Inferior parietal cortex (tissue), 1 donor: ENCODE measurements at regions not wholly inside any gene's neighbourhood (a gene's known extent, or its start where the extent isn't known, plus 50 kb on each side); places are given as distances from the start of the nearest gene placed in this dataset.
"Not testable (repeated sequence)": the region's sequence is repeated elsewhere in the genome, so short reads cannot be mapped to it uniquely, and the experiment has no call there.

Experiments used
- DNase-seq: peaks from one replicate; pipeline ENCODE4 v3.0.0-alpha.2; 2016; ENCODE audit errors: extremely low spot score

DNA sequence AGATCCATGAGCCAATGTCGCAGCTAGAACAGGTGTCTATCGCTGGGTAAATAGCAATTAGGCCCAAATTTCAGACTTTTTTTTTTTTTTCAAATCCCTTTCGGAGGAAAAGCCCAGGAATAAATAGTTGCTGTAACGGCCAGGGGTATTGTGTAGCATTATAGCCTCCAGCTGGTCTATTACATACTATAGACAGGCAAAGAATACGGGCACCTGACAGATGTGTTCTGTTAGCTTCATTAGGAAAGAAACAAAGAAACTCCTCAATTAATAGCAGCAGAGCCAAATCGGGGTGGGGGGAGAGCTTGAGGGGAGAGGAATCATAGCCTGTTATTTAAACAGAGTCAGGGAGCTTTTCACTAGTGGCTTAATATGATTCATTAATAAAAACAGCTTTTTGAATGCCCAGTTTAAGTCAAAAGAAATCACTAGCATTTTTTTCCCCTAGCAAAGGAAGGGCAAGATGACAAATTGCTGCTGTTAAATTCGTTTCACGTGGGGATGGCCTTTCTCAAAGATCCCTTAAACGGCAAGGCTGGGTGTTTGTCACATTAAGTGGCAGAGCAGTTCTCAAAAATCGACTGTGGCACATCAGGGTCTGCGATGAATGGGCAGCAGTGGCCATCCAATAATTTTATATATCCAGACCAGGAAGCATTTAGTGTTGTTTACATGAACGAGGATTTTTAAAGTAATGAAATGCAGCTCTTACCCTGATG lies 139.4 kb downstream of the ID4 start:
- DNase-seq: no peak

DNA sequence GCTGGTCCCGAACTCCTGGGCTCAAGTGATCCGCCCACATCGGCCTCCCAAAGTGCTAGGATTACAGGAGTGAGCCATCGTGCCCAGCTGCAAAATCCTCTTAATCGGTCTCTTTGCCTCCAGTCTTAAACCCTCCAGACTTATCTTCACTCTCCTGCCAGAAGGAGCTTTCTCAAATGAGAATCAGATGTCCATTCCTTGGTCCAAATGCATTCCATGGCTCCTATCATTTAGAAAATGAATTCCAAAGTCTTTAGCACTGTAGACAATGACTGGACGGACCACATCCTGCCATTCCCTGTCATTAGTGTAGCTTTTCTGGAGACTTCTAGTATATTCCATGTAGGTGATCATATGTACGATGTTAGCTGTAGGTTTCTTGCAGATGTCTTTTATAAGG lies 141.9 kb downstream of the ID4 start:
- DNase-seq: no peak

DNA sequence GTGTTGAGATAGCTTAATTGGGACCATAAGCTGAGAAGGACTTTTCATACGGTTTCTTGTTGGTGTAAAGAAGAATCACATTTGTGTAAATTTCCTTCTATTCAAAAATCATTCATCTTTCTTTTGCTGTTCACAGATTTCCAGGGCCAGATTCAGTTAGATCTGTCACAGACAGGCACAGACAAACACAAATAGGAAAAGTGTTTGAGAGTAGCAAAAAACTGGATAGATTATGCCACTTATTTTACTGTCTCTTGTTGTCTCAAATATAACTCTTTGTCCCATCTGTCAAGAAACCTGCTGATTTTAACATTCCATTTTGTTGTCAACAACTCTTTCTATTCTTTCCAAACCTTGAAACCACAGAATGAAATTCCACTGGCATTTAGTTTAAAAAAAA lies 142.8 kb downstream of the ID4 start:
- no peak for DNase-seq

DNA sequence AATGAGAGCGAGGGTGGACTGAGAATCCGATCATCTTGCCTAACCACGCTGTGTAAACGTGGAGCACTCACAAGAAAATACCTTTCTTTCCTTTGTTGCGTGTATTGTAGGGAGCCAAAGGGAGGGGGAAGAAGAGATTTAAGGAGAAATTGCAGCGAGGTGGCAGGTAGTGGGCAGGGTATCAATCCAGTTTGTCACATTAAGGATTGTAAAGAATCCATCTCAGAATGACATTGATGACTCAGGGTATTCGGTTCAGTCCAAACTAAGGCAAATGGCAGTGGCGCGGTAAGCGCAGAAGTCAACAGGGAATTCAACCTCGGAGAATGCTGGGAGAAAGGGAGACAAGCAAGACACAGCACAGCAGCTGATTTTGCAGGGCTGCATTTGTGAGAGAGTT lies 146.2 kb downstream of the ID4 start:
- DNase-seq: no peak

DNA sequence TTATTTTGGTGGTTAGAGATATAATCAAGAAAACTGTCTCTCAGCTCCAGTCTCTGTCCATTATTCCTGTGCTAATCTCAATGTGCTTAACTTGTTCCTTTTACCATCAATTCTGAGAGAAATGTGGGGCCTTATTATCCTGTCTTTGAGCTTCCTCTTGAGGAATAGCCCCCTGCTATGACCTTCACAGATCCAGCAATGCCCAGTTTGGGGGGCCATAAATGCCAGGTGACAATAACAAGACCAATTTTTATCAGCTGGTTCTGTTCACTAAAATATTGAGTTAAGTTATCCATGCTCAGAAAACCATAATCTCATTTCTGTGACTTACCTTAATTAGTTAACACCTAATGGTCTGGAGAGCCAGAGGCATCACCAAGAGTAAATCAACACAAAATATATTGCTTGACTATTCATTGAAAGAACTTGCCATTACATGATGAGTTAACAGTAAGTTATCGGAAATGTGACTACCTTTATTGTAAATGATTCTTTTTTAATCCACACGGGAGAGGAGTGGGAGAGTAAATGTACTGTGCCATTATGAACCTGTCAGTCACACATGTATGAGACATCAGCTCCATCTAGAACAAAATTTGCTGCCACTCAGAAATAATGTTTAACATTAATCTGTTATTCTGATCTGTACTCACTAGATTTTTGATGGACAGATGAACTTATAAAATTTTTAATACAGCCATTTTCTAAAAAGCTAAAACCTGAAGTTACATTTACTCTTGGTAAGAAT lies 149.7 kb downstream of the ID4 start:
- DNase-seq: no peak

DNA sequence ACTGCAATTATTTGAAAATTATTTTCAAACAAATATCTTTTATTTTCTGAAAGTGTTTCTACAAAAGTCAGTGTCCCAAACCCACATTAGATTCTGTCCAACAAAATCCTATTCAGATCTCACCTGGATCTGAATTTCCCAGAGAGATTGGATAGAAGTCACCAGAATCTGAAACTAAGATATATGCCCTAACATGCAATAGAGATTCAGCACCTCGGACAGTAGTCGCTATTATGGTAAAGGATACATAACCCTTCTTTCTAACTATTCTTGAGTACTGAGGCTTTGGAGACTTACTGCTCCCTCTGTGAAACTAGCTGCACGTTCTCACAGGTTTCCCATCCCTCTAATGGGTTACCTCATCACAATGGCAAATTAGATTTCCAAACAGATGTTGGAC lies 151.4 kb downstream of the ID4 start:
- DNase-seq: no peak

DNA sequence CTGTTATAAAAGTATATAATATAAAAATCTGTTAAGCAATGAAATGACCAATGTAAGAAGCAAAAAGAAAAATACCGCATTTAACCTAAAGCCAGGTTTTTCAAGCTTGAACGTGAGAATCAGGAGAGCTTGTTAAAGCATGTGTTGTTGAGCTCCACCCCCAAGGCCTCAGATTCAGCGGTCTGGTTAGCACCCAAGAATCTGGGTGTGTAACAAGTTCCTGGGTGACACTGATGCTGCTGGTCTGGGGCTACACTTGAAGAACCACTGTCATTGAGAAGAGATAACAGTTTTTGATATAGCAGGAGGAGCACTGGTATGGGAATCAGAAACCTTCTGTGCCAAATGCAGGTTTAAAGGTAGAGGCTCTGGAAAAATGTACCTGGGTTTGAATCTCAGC lies 154.0 kb downstream of the ID4 start:
- no peak for DNase-seq

DNA sequence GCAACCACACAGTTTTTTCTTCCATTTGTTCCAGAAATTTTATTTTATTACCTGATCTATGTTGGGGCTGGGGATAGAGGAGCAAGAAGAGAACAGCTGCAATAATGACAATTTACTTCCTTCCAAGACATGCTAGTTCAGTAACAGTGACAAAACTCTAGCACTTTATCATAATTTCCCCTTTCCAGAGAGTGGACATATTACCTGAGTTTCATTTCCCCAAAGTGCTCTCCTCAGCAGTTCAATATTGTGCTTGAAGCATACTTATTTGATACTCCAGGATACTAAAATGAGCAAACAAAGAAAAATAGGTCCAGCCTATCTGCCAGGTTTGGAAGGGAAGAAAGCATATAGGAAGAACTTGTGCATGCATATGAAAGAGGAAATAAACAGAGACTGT lies 157.7 kb downstream of the ID4 start:
- no peak for DNase-seq

DNA sequence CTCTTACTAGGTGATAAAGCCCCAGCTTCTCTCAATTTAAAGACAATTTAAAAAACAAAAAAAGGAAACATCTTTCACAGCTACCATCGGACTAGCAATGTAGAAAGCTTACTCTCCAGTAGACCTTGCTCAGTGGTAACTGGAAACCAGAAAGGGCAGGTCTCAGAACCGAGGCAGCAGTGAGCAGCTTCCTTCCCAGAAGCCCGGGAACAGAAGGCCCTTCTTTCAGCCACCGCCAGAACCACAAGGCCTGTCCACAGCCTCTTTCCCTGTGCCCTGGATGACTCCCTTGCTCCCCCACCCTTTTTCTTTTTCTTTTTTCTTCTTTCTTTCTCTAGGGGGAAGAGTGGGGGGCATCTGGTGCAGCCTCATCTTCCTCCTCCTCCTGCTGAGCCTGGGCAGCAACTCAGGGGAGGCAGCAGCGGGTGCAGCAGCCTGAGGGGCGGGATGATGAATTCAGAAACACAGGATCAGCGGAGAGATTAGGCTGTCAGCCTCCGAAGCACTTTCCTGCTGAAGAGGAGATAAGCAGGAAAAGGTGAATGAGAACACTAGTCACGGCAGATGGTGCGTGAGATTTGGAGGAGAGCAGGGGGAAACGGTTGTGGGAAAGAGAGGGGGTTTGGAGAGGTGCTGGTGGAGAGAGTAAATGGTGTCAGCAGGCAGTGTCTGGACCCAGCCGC lies 158.5 kb downstream of the ID4 start:
- no peak for DNase-seq

DNA sequence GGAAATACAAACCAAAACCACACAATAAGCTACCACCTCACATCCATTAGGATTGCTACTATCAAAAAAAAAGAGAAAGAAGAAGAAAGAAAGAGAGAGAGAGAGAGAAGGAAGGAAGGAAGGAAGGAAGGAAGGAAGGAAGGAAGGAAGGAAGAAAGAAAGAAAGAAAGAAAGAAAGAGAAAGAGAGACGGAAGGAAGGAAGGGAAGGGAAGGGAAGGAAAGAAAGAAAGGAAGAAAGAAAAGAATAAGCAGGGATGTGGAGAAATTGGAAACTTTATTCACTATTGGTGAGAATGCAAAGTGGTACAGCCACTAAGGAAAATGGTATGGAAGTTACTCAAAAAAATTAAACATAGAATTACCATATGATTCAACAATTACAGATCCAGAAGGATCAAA lies 159.9 kb downstream of the ID4 start:
- no peak for DNase-seq

DNA sequence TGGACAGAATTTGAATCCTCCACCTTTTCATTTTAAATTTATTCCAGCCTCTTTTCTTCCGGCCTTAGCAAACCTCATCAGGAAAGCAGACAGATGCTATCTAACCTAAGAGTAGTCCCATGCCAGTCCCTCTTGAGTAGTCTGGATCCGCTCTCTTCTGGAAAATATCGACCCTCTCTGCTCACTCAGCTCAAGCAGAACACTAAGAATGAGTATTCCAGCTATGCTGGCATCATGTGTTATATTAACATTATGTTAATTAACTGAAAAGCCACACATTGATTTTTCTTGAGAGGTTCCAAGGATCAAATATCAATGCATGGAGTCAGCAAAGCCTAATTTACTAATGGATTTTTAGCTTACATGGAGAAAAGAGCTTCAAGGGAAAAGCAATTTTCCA lies 161.4 kb downstream of the ID4 start:
- no peak for DNase-seq

DNA sequence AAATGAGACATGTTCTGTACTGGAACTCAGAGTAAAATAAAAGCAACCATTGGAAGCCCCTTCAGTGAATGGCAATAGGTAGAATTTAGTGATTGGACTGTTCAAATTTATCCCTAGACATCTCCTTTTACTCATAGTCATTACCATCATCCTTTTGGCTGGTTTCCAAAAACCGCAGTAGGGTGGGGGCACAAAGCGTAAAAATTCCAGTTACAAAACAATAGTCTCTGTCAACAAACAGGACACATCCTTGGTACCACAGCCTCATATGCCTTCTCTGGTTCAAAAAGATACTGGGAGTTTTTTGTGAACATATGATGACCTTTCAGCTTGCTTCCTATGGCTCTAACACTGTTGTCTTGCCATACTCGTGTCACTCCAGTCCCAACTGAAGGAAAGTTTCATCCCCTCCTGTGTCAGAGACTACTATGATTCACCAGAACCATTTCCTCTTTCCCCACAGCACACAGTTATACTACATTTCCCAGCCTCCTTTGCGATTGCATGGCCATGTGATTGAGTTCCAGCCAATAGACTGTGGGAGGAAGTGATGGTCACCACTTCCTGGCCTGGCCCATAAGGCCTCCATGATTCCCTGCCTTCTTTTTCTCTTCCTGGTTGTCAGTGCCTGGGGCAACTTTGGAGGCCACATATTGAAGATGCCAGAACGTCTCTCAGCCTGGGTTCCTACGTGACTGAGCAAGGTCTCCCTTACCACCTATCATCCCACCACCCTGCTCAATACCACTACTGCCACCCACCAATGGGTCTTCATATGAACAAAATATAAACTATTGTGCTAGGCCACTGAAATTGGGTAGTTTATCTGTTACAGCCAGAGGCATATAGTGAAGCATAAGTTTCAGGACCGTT lies 162.4 kb downstream of the ID4 start:
- DNase-seq: no peak

DNA sequence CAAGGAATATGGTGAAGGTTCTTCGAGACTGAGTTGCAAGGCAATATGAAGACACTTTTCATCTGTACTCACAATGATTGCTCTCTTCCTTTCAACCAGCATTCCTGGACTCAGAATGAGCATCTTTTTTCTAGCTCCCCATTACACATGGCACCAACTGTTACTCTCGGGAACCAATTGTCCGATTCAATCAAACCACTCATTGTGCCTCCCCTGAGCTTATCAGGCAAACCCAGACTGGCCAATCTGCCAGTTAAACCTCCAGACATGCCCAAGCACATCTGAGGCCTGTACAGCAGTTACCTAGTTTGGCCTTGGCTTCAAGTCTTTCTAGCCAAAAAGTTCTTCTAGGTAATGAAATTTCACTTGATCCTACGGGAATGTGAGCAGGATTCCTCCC lies 164.1 kb downstream of the ID4 start:
- no peak for DNase-seq

DNA sequence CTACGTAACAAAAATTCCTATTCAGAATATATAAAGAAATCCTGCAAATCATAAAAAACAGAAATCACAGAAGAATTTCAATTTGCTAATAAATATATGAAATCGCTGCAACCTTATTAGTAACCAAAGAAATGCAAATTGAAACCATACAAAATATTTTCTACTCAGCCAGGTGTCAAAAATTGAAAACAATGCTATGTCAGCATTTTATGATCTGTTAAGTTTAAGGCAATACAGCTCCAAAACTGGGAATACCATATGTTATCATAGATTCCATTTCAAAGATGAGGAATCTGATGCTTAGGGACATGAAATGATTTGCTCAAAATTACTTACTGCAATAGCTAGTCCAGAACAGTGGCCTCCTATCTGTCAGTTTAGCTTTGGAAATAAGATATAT lies 168.9 kb downstream of the ID4 start:
- no peak for DNase-seq

DNA sequence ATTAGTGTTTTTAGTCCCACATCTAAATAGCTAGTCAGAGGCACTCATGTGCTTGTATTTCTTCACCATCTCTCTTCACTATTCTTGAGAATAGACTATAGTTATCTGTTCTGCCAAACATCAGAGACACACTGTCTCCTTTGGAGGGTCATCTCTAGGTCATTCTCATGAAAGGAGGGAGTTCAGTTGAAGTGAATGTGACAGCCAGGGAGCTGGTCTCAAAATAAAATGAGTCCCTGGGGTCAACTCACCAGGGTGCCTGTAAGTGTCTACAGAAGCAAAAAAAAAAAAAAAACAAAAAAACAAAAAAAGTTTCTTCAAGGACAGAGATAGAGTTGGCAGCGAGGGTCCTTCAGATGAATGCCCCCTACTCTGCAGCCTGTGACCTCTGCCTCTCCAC lies 171.0 kb downstream of the ID4 start:
- no peak for DNase-seq

DNA sequence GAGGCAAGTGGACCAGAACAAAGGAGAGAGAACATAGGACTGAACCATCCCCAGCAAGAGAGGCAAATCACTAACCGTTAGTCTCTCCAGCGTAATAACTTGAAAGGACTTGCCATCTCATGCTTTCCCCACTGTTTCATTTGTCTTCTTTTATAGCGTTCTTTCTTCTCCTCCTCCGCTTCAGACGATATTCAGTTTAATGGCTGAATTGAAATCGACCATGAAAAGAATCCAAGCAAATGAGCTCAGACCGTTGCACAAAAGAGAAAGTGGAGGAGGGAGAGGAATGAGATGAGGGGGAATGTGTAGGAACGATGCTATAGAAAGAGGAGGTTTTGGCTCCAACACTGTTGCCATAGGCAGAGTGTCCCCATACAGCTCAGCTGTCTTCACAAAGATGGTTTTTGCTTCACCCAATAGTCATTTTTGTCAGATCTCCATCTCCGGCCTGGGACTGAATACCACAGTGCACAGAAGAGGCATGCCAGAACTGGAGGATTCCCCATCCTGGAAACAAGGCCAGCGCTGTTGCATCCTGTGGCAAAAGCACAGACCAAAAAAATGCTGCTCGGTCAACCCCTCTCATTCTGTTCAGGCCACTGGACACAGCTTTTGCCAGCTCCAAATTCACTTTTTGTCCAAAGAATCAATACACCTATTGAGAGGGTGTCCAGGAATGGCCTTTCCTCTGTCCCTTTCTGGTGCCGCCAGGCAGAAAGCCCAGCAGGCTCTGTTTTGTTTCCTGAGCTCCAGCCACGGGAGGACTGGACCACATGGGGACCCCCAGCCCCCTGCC lies 176.1 kb downstream of the ID4 start:
- peak; percentile 16 for DNase-seq

DNA sequence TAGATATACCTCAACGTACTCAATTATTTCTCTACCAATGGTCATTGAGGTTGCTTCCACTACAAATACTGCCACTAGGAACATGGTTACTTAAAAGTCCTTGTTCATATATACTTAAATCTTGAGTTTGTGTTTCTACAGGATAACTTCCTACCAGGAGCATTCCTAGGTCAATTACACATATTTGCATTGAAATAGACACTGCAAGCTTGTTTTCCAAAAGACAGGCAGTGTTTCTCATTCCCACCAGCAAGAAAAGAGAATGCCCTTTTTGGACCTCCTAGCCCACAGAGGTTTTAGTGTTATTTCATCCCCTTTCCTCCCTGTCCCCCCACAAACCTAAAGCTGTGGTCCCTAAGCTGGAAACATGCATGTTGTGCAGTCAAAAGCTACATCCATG lies 177.3 kb downstream of the ID4 start:
- no peak for DNase-seq

DNA sequence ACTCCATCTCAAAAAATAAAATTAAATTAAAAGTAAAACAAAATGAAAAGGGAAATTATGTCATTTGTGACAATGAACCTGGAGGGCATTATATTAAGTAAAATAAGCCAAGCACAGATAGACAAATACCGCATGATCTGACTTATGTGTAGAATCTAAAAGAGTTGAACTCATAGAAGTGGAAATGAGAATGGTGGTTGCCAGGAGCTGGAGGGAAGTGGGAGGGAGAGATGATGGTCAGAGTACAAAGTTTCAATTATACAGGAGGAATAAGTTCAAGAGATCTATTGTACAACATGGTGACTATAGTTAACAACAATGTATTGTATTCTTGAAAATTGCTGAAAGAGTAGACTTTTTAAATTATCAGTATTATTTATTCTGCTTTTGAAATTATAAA lies 183.4 kb downstream of the ID4 start:
- no peak for DNase-seq

DNA sequence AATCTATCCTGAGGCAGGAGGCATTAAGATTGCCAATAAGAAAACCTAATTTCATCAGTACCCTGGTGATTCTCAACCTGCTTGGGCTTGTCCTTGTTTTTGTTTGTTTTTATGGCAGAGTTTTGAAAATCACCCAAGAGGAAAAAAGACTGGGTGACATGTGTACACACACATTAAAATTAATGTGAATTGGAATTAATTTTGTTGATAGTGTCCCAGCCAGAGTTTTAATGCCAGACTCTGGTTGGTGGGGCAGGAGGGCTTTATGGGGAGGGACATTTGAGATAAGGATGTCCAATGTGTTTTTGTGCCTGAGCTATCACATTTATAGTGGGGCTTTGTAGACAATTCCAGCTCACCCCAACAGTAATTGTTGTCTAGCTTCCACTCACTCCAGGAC lies 184.6 kb downstream of the ID4 start:
- DNase-seq: no peak

DNA sequence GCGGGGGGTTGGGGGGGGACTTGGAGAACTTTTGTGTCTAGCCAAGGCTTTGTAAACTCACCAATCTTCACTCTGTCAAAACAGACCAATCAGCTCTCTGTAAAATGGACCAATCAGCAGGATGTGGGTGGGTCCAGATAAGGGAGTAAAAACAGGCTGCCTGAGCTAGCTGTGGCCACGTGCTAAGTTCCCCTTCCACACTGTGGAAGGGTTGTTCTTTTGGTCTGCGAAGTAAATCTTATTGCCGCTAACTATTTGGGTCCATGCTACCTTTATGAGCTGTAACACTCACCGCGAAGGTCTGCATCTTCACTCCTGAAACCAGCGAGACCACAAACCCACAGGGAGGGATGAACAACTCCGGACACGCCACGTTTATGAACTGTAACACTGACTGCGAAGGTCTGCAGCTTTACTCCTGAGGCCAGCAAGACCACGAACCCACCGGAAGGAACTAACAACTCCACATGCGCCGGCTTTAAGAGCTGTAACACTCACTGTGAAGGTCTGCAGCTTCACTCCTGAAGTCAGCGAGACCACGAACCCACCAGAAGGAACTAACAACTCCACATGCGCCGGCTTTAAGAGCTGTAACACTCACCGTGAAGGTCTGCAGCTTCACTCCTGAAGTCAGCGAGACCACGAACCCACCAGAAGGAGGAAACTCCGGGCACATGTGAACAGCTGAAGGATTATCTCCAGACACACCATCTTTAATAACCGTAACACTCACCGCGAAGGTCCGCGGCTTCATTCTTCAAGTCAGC lies 186.6 kb downstream of the ID4 start:
- DNase-seq: not testable (repeated sequence)

DNA sequence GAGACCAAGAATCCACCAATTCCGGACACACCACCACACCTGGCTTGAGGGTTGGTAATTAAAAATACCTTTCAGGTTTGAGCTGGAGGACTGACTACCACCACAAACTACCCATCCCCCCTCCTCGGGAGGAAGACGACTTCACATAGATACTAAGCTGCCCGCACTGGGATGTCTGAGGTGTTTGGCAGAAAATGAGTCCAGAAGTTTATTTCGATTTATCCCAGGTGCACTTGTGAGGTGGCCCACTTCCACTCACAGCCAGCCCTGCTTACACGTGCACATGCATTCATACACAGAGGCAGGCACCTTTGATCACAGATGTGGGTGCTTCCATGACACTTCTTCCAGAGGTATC lies 187.1 kb downstream of the ID4 start:
- DNase-seq: no peak
